HCT116 (cell line): ENCODE measurements at regions not wholly inside any gene's neighbourhood (a gene's known extent, or its start where the extent isn't known, plus 50 kb on each side); places are given as distances from the start of the nearest gene placed in this dataset.

Experiments used
- ATAC-seq: fragments of 200-7000 bp; cut with Tn5 transposase; 2 replicates; pipeline ENCODE4 v1.9.1; 2020; ENCODE audit warnings: mild to moderate bottlenecking, moderate library complexity
- BruUV-seq: library from RNA; stranded (reverse); fragments of 400-500 nt; replicated peaks from 2 replicates; lab custom pipeline; 2021; lab: Mats Ljungman, UMichigan
- CTCF ChIA-PET: fragments of 300-600 bp; sonication (Branson Sonifier 250); formaldehyde crosslinking; loops from one replicate; lab custom pipeline; 2021; ENCODE audit warnings: antibody characterized with exemption; lab: Charles Lee
- POLR2A ChIA-PET: fragments of 300-600, 350-600 bp; sonication (Branson Sonifier 250); formaldehyde crosslinking; loops from one replicate; lab custom pipeline; 2021; ENCODE audit warnings: antibody characterized with exemption; lab: Charles Lee
- RAD21 ChIA-PET, 2 experiments: fragments of 300-600 bp; sonication (Branson Sonifier 250); formaldehyde crosslinking; loops; one replicate each; lab custom pipeline; 2023; ENCODE audit warnings: low total read pairs in 2 of 2; ENCODE audit not compliant: uncharacterized antibody in 2 of 2, unreplicated experiment in 2 of 2, low non-redundant PET in 1 of 2; lab: Charles Lee
- DNase-seq: peaks from one replicate; pipeline ENCODE4 v3.0.0-alpha.2; 2010; ENCODE audit warnings: low read depth, low spot score
- H2AFZ ChIP-seq: fragments of 200-600 bp; shearing (Covaris generic), sonication (generic); 2 replicates; pipeline ENCODE4 v1.6.1; 2017; ENCODE audit warnings: low read depth, mixed run types, mixed read lengths, antibody characterized with exemption, low read length; ENCODE audit not compliant: poor library complexity, severe bottlenecking
- H3K27ac ChIP-seq: 2 replicates; pipeline ENCODE4 v1.5.1; 2012; ENCODE audit warnings: low read depth, low read length
- H3K27me3 ChIP-seq: fragments of 200-600 bp; sonication (generic); 2 replicates; pipeline ENCODE4 v1.6.1; 2016; ENCODE audit warnings: mixed run types, low read length, mixed read lengths; ENCODE audit not compliant: insufficient read depth
- H3K36me3 ChIP-seq, 2 experiments: fragments of 200-500 bp in 1 of 2; fragments of 200-600 bp in 1 of 2; sonication (Bioruptor generic) in 1 of 2; sonication (generic) in 1 of 2; 2 replicates each; pipeline versions ENCODE4 v1.5.1 to v1.6.1; 2014 to 2016; ENCODE audit warnings: low read length in 2 of 2, inconsistent platforms in 1 of 2, mixed read lengths in 1 of 2, mixed run types in 1 of 2; ENCODE audit not compliant: insufficient read depth in 2 of 2, control insufficient read depth in 1 of 2
- H3K4me1 ChIP-seq, 2 experiments: fragments of 200-600 bp in 1 of 2; sonication (generic) in 1 of 2; 2 replicates each; pipeline versions ENCODE4 v1.5.1 to v1.6.1; 2012 to 2017; ENCODE audit warnings: low read length in 2 of 2, inconsistent platforms in 1 of 2, mild to moderate bottlenecking in 1 of 2, mixed read lengths in 1 of 2, mixed run types in 1 of 2, moderate library complexity in 1 of 2; ENCODE audit not compliant: insufficient read depth in 2 of 2, control insufficient read depth in 1 of 2
- H3K4me2 ChIP-seq: fragments of 200-600 bp; sonication (generic); 2 replicates; pipeline ENCODE4 v1.6.1; 2017; ENCODE audit warnings: mixed run types, low read length, mixed read lengths
- H3K4me3 ChIP-seq, 2 experiments: fragments of 200-600 bp in 1 of 2; sonication (generic) in 1 of 2; replicated peaks in 1 of 2; 2 replicates each; pipeline ENCODE4 v1.5.1; 2011 to 2016; ENCODE audit warnings: low read length in 2 of 2, control low read depth in 1 of 2, low read depth in 1 of 2, mild to moderate bottlenecking in 1 of 2, mixed read lengths in 1 of 2, mixed run types in 1 of 2
- H3K79me2 ChIP-seq: fragments of 200-600 bp; sonication (generic); 2 replicates; pipeline ENCODE4 v1.6.1; 2017; ENCODE audit warnings: mild to moderate bottlenecking, mixed run types, low read length, moderate library complexity, mixed read lengths; ENCODE audit not compliant: insufficient read depth
- H3K9ac ChIP-seq: fragments of 200-600 bp; sonication (generic); 2 replicates; pipeline ENCODE4 v1.6.1; 2016; ENCODE audit warnings: low read length, mixed read lengths
- H3K9me2 ChIP-seq: fragments of 200-600 bp; sonication (generic), shearing (Covaris generic); 2 replicates; pipeline ENCODE4 v1.6.1; 2017; ENCODE audit warnings: mixed run types, mild to moderate bottlenecking, moderate library complexity; ENCODE audit not compliant: insufficient read depth
- H3K9me3 ChIP-seq, 2 experiments: fragments of 200-500 bp in 1 of 2; fragments of 200-600 bp in 1 of 2; sonication (Bioruptor generic) in 1 of 2; sonication (generic) in 1 of 2; 2 replicates each; pipeline ENCODE4 v1.6.1; 2014 to 2017; ENCODE audit warnings: low read length in 2 of 2, mixed read lengths in 2 of 2, inconsistent platforms in 1 of 2, low read depth in 1 of 2, mild to moderate bottlenecking in 1 of 2, mixed run types in 1 of 2, moderate library complexity in 1 of 2; ENCODE audit not compliant: control insufficient read depth in 1 of 2, insufficient read depth in 1 of 2
- H4K20me1 ChIP-seq: fragments of 200-600 bp; sonication (generic), shearing (Covaris generic); 2 replicates; pipeline ENCODE4 v1.6.1; 2017; ENCODE audit warnings: mixed run types, mild to moderate bottlenecking, moderate library complexity; ENCODE audit not compliant: insufficient read depth
- CBX3 ChIP-seq: IDR thresholded peaks from 2 replicates; pipeline ENCODE4 v1.6.1; 2012; ENCODE audit warnings: low read depth
- EGR1 ChIP-seq: IDR thresholded peaks from 2 replicates; pipeline ENCODE4 v1.6.1; 2012; ENCODE audit warnings: low read depth
- EZH2 ChIP-seq: fragments of 200-600 bp; sonication (generic); IDR thresholded peaks from 2 replicates; pipeline ENCODE4 v1.6.1; 2017; ENCODE audit warnings: antibody characterized with exemption, mixed run types
- JUND ChIP-seq: IDR thresholded peaks from 2 replicates; pipeline ENCODE4 v1.6.1; 2012
- POLR2A ChIP-seq: IDR thresholded peaks from 2 replicates; pipeline ENCODE4 v1.7.0; 2011; ENCODE audit warnings: borderline replicate concordance; ENCODE audit not compliant: insufficient read depth, insufficient read length; ENCODE audit errors: extremely low read depth
- RAD21 ChIP-seq: IDR thresholded peaks from 2 replicates; pipeline ENCODE4 v1.6.1; 2012; ENCODE audit warnings: low read depth, mild to moderate bottlenecking
- REST ChIP-seq: IDR thresholded peaks from 2 replicates; pipeline ENCODE4 v1.6.1; 2012; ENCODE audit warnings: low read depth
- SRF ChIP-seq: IDR thresholded peaks from 2 replicates; pipeline ENCODE4 v1.6.1; 2012; ENCODE audit warnings: low read depth
- TCF7L2 ChIP-seq: IDR thresholded peaks from 2 replicates; pipeline ENCODE4 v1.7.0; 2011; ENCODE audit warnings: borderline replicate concordance, inconsistent platforms; ENCODE audit not compliant: insufficient read depth, insufficient read length; ENCODE audit errors: extremely low read depth
- YY1 ChIP-seq: IDR thresholded peaks from 2 replicates; pipeline ENCODE4 v1.6.1; 2011; ENCODE audit warnings: low read length, low read depth, moderate library complexity, mild to moderate bottlenecking; ENCODE audit not compliant: insufficient replicate concordance; ENCODE audit errors: extremely low read depth
- ZBTB33 ChIP-seq: IDR thresholded peaks from 2 replicates; pipeline ENCODE4 v1.6.1; 2011; ENCODE audit warnings: mild to moderate bottlenecking, low read length, moderate library complexity; ENCODE audit not compliant: insufficient replicate concordance; ENCODE audit errors: extremely low read depth
- intact Hi-C: fragments of 100-400 bp; cut with micrococcal nuclease; formaldehyde crosslinking; loops from 2 replicates; pipeline ENCODE4 v1.10.0; 2022

- DNase-seq: no peak
- Histone ChIP-seq H3K4me2 (no peak overlapping the region), H3K9me3 (no peaks in the 10 kb centered on the region), H2AFZ (no peak overlapping the region), H3K79me2 (no peaks in the 10 kb centered on the region), H3K4me1 (no peaks in the 10 kb centered on the region), H3K9me2 (no peaks in the 10 kb centered on the region), H3K9ac (no peak overlapping the region), H3K36me3 (no peaks in the 10 kb centered on the region), H3K4me3 (no peak overlapping the region), H3K27me3 (no peaks in the 10 kb centered on the region), H3K27ac (no peak overlapping the region), H4K20me1 (no peaks in the 10 kb centered on the region)
- ATAC-seq: no peak
- no peak for TF ChIP-seq EZH2
- no peak for TF ChIP-seq ZBTB33
- ChIA-PET POLR2A (no interaction called here), RAD21 (no interaction called here), CTCF (interaction anchor here (2.1 kb wide), 1 partner anchor 8 kb away, joined by 10 read pairs; no protein-coding TSS in a partner anchor)
- intact Hi-C loops: no loop called here
- no TSS peak for BruUV-seq
Observed at GRCh38 chr16:87068762-87069150, 248.4 kb downstream of the C16orf95 start.

GRCh38 chr16:87070657-87071056 is 246.5 kb downstream of the C16orf95 start:
- H3K36me3 ChIP-seq: no peaks in the 10 kb centered on the region
- no peak for ATAC-seq
- BruUV-seq: no TSS peak
- no peak overlapping the region for H3K9ac ChIP-seq
- RAD21 ChIA-PET: no interaction called here
- no peak overlapping the region for H2AFZ ChIP-seq
- H3K79me2 ChIP-seq: no peaks in the 10 kb centered on the region
- no peaks in the 10 kb centered on the region for H3K9me2 ChIP-seq
- H3K9me3 ChIP-seq: no peaks in the 10 kb centered on the region
- no peaks in the 10 kb centered on the region for H4K20me1 ChIP-seq
- no peak overlapping the region for H3K4me3 ChIP-seq
- H3K27ac ChIP-seq: no peak overlapping the region
- no peaks in the 10 kb centered on the region for H3K4me1 ChIP-seq
- no peak for TF ChIP-seq REST
- TF ChIP-seq POLR2A: no peak
- no peak for TF ChIP-seq ZBTB33
- TF ChIP-seq EGR1: no peak
- TF ChIP-seq RAD21: no peak
- no peak for TF ChIP-seq YY1
- TF ChIP-seq JUND: no peak
- TF ChIP-seq TCF7L2: no peak
- no peak for TF ChIP-seq SRF
- TF ChIP-seq CBX3: no peak
- POLR2A ChIA-PET: no interaction called here
- no peak for DNase-seq
- intact Hi-C loops: no loop called here
- H3K27me3 ChIP-seq: no peaks in the 10 kb centered on the region
- no peak overlapping the region for H3K4me2 ChIP-seq
- CTCF ChIA-PET: interaction anchor here (2.1 kb wide), 1 partner anchor 8 kb away, joined by 12 read pairs; no protein-coding TSS in a partner anchor
